ENCODE measurements at regions not wholly inside any gene's neighbourhood (a gene's known extent, or its start where the extent isn't known, plus 50 kb on each side); places are given as distances from the start of the nearest gene placed in this dataset.

DNA sequence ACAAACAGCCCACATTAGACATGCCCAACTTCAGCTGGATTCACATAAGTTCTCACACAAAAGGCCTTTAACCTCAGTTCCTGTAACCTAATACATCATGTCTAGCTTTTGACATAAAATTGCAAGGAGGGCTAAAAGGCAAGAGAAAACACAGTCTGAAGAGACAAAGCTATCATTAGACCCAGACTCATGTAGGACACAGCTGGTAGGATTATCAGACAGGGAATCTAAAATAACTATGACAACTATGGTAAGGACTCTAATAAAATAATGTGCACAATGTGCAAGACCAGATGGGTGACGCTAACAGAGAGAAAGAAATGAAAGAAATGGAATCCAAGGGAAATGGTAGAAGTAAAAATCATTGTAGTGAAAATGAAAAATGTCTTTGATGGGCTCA is 643.2 kb upstream of the RAB6C start:
- DNase-seq = no peak
- Histone ChIP-seq H3K36me3 (no peaks in the 10 kb centered on the region), H3K4me3 (replicated peaks in 1 of 3) (no peak overlapping the region), H3K4me1 (no peaks in the 10 kb centered on the region), H3K9me3 (no peaks in the 10 kb centered on the region), H3K27ac (no peak overlapping the region), H3K27me3 (no peaks in the 10 kb centered on the region)
- 88 to 98% methylated on average over 1 of the region's 1 CpG for WGBS, 2 donors
- TF ChIP-seq POLR2A (IDR thresholded peaks at IDR 0.05) = no peak
- TF ChIP-seq, protein P1, sequence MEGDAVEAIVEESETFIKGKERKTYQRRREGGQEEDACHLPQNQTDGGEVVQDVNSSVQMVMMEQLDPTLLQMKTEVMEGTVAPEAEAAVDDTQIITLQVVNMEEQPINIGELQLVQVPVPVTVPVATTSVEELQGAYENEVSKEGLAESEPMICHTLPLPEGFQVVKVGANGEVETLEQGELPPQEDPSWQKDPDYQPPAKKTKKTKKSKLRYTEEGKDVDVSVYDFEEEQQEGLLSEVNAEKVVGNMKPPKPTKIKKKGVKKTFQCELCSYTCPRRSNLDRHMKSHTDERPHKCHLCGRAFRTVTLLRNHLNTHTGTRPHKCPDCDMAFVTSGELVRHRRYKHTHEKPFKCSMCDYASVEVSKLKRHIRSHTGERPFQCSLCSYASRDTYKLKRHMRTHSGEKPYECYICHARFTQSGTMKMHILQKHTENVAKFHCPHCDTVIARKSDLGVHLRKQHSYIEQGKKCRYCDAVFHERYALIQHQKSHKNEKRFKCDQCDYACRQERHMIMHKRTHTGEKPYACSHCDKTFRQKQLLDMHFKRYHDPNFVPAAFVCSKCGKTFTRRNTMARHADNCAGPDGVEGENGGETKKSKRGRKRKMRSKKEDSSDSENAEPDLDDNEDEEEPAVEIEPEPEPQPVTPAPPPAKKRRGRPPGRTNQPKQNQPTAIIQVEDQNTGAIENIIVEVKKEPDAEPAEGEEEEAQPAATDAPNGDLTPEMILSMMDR (IDR thresholded peaks at IDR 0.05) = no peak
- intact Hi-C loops (cut with DNase I) = no loop called here

DNA sequence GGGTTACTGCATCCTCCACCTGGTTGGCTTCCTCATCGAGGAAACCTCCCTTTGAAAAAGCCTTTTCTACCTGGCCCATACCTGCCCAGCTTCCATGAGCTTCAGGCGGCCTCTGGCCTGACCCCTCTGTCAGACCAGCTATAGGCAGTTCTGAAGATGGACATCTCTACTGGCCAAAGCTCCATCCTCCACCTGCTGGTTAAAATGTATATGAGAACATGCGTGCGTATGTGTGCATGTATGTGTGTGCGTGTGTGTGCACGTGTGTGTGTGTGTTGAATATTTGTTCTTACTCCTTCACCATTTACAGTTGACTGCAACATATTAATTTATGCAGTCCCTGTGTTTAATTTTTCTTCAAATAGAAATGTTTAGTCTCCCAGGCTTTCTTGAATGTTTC is 642.4 kb upstream of the RAB6C start:
- Histone ChIP-seq H3K4me1 (no peaks in the 10 kb centered on the region), H3K4me3 (replicated peaks in 1 of 3) (no peak overlapping the region), H3K9me3 (no peaks in the 10 kb centered on the region), H3K27ac (no peak overlapping the region), H3K36me3 (no peaks in the 10 kb centered on the region), H3K27me3 (no peaks in the 10 kb centered on the region)
- DNase-seq = no peak
- 89 to 94% methylated on average over 6 of the region's 6 CpGs for WGBS, 2 donors
- intact Hi-C loops (cut with DNase I) = no loop called here
- TF ChIP-seq, protein P1 (IDR thresholded peaks at IDR 0.05) = no peak
- TF ChIP-seq POLR2A (IDR thresholded peaks at IDR 0.05) = no peak

DNA sequence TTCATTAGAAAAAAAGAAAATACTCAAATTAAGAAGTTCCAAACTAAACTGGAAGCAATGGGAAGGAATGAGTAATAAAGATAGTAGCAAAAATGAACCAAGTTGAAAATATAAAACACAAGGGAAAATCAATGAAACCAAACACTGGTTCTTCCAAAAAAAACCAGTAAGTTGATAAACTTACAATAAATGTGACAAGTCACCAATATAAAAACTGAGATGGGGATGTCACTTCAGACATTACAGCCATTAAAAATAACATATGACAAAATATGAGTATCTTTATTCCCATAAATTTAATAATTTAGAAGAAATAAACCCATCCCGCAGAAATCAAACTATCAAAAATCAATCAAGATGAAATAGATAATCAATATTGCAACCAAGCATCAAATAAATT is 633.9 kb upstream of the RAB6C start:
- TF ChIP-seq, protein P1 (IDR thresholded peaks at IDR 0.05) = no peak
- TF ChIP-seq POLR2A (IDR thresholded peaks at IDR 0.05) = no peak
- no peaks in the 10 kb centered on the region for H3K9me3 ChIP-seq
- DNase-seq = no peak
- no peak overlapping the region for H3K4me3 ChIP-seq (replicated peaks in 1 of 3)
- H3K4me1 ChIP-seq = no peaks in the 10 kb centered on the region
- 93 to 98% methylated on average over 1 of the region's 1 CpG for WGBS, 2 donors
- H3K27ac ChIP-seq = no peak overlapping the region
- no peaks in the 10 kb centered on the region for H3K36me3 ChIP-seq
- no peaks in the 10 kb centered on the region for H3K27me3 ChIP-seq
- intact Hi-C loops (cut with DNase I) = no loop called here

DNA sequence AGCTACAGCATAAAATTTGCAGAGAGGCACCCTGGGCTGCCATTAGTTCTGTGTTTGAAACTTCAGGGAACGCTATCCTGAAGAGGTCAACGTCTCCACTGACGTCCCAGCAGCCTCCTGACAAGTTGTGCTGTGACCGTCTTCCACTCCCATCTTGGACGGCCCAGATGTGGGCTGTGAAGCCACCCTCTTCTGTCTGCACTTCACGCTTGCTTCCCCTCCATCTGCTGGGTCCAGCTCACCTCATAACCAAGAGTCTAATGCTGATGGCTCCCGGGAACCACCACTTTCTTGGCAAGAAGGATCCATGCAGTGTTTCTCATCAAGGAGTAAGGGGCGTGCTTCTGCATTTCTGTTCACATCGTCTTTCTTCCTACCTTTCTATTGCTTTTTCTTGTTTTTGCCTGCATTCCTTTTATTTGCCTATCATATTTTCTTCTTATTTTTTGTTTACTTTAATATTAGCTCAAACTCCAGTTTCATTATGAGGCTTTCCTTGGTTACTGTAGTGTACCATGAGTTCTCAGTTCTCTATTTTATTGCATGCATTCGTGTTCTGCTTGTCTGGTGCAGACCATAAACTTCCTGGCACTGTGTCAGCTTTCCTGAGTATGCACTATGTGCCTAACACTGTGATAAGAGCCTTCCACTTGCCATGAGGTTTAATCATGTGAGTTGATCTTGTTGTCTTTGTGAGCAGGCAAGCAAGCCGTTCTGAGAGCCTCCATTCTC is 631.8 kb upstream of the RAB6C start:
- Histone ChIP-seq H3K9me3 (no peaks in the 10 kb centered on the region), H3K4me1 (no peaks in the 10 kb centered on the region), H3K27me3 (no peaks in the 10 kb centered on the region), H3K27ac (no peak overlapping the region), H3K4me3 (replicated peaks in 1 of 3) (no peak overlapping the region), H3K36me3 (no peaks in the 10 kb centered on the region)
- 75 to 77% methylated on average over 11 of the region's 11 CpGs for WGBS, 2 donors
- no peak for TF ChIP-seq POLR2A (IDR thresholded peaks at IDR 0.05)
- TF ChIP-seq, protein P1 (IDR thresholded peaks at IDR 0.05) = no peak
- intact Hi-C loops (cut with DNase I) = no loop called here
- DNase-seq = no peak

DNA sequence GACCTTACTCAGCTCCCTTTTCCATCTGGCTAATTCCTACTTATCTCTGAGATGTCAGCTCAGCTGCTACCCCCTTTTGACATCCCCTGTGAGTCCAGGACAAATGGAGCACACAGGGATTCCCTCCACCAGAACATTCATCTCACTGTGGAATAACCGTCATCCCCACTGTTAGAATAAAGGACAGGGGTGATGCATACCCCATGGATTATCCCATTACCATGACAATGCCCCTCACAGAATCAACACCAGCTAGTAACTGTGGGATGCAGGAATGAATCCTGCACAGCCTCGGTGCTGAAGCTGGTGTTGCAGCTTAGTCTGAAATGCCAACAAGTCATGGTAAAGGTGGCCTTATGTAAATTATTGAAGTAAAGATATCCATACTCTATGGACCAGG is 624.8 kb upstream of the RAB6C start:
- Histone ChIP-seq H3K27ac (no peak overlapping the region), H3K36me3 (no peaks in the 10 kb centered on the region), H3K4me1 (no peaks in the 10 kb centered on the region), H3K9me3 (no peaks in the 10 kb centered on the region), H3K4me3 (replicated peaks in 1 of 3) (no peak overlapping the region), H3K27me3 (no peaks in the 10 kb centered on the region)
- no peak for DNase-seq
- TF ChIP-seq, protein P1 (IDR thresholded peaks at IDR 0.05) = no peak
- no peak for TF ChIP-seq POLR2A (IDR thresholded peaks at IDR 0.05)
- intact Hi-C loops (cut with DNase I) = no loop called here
- 81% methylated on average over 2 of the region's 2 CpGs for WGBS, 2 donors

Data from thyroid gland (tissue), 4 donors.